GM12878 (cell line): ENCODE measurements at regions not wholly inside any gene's neighbourhood (a gene's known extent, or its start where the extent isn't known, plus 50 kb on each side); places are given as distances from the start of the nearest gene placed in this dataset.

Source experiments
- CTCF ChIP-seq, 3 experiments: IDR thresholded peaks in 2 of 3; conservative IDR thresholded peaks in 1 of 3; 2 replicates each; pipeline ENCODE4 v1.5.1; 2011; ENCODE audit warnings: low read depth in 3 of 3, low read length in 3 of 3, mild to moderate bottlenecking in 3 of 3, control low read depth in 2 of 3, moderate library complexity in 2 of 3, inconsistent platforms in 1 of 3, mixed read lengths in 1 of 3; ENCODE audit not compliant: control insufficient read depth in 2 of 3, insufficient read depth in 1 of 3; ENCODE audit errors: extremely low read depth in 1 of 3
- ETV6 ChIP-seq, 2 experiments: fragments of 450-650 bp in 1 of 2; IDR thresholded peaks in 1 of 2; conservative IDR thresholded peaks in 1 of 2; 2 replicates each; pipeline ENCODE4 v1.6.1; 2014; ENCODE audit warnings: antibody characterized with exemption in 1 of 2, borderline replicate concordance in 1 of 2, low read depth in 1 of 2, mild to moderate bottlenecking in 1 of 2, moderate library complexity in 1 of 2
- EZH2 ChIP-seq: IDR thresholded peaks from 2 replicates; pipeline ENCODE4 v1.6.1; 2012; ENCODE audit warnings: low read depth, mild to moderate bottlenecking, control low read depth, inconsistent platforms, low read length, borderline replicate concordance; ENCODE audit not compliant: control insufficient read depth
- MYC ChIP-seq: IDR thresholded peaks from 2 replicates; pipeline ENCODE4 v1.6.1; 2011; ENCODE audit warnings: mild to moderate bottlenecking, low read length, moderate library complexity, inconsistent platforms; ENCODE audit not compliant: insufficient read depth, insufficient replicate concordance, insufficient read length, severe bottlenecking
- NFYB ChIP-seq: IDR thresholded peaks from 2 replicates; pipeline ENCODE4 v1.6.1; 2011; ENCODE audit warnings: low read depth, mild to moderate bottlenecking, low read length, improper control_type of control experiment, moderate library complexity; ENCODE audit not compliant: insufficient read depth
- NR2F1 ChIP-seq: fragments of 450-650 bp; conservative IDR thresholded peaks from 2 replicates; pipeline ENCODE4 v1.6.1; 2017; ENCODE audit warnings: mild to moderate bottlenecking
- POLR2AphosphoS2 ChIP-seq: IDR thresholded peaks from 2 replicates; pipeline ENCODE4 v1.6.1; 2011; ENCODE audit warnings: low read depth, mild to moderate bottlenecking, low read length, improper control_type of control experiment, moderate library complexity
- YY1 ChIP-seq: IDR thresholded peaks from 2 replicates; pipeline ENCODE4 v1.6.1; 2011; ENCODE audit warnings: low read depth, mild to moderate bottlenecking, low read length

GRCh38 chr18:61222206-61222605, 111.0 kb upstream of the CDH20 start:
- no peak for TF ChIP-seq CTCF (IDR thresholded peaks at IDR 0.05 in 2 of 3, conservative IDR thresholded peaks at IDR 0.05 in 1 of 3; ENCODE audit: control insufficient read depth in 2 of 3, extremely low read depth in 1 of 3, insufficient read depth in 1 of 3, low read depth in 3 of 3, low read length in 3 of 3)
- TF ChIP-seq EZH2 = no peak
- no peak for TF ChIP-seq NR2F1
- TF ChIP-seq NFYB = no peak
- TF ChIP-seq YY1 = no peak
- no peak for TF ChIP-seq POLR2AphosphoS2
- no peak for TF ChIP-seq ETV6 (conservative IDR thresholded peaks at IDR 0.05 in 1 of 2, IDR thresholded peaks at IDR 0.05 in 1 of 2; ENCODE audit: borderline replicate concordance in 1 of 2, low read depth in 1 of 2)
- no peak for TF ChIP-seq MYC
